NOMO-1 treated with DMSO at 0.1 percent for 48 hours (cell line): ENCODE measurements at regions not wholly inside any gene's neighbourhood (a gene's known extent, or its start where the extent isn't known, plus 50 kb on each side); places are given as distances from the start of the nearest gene placed in this dataset.

Experiments
- DNase-seq: peaks from one replicate; lab custom pipeline; 2025; ENCODE audit not compliant: unreplicated experiment; lab: John Stamatoyannopoulos, UW

GRCh38 chr2:204225671-204226073 is 289.1 kb downstream of the ICOS start:
- DNase-seq: no peak

GRCh38 chr2:204226305-204226880 is 289.8 kb downstream of the ICOS start:
- DNase-seq: no peak

GRCh38 chr2:204228169-204228886 is 291.8 kb downstream of the ICOS start:
- no peak for DNase-seq

- DNase-seq: no peak
Observed at GRCh38 chr2:204234248-204234647, 297.7 kb downstream of the ICOS start.

GRCh38 chr2:204234879-204235278 is 298.3 kb downstream of the ICOS start:
- no peak for DNase-seq

GRCh38 chr2:204237416-204237815 is 300.9 kb downstream of the ICOS start:
- DNase-seq: no peak

- DNase-seq: no peak
Observed at GRCh38 chr2:204239411-204240165, 303.0 kb downstream of the ICOS start.

- no peak for DNase-seq
Observed at GRCh38 chr2:204240961-204241360, 304.3 kb upstream of the PARD3B start.

- no peak for DNase-seq
Observed at GRCh38 chr2:204249437-204249836, 295.8 kb upstream of the PARD3B start.

GRCh38 chr2:204250692-204251091 is 294.6 kb upstream of the PARD3B start:
- no peak for DNase-seq

- no peak for DNase-seq
Observed at GRCh38 chr2:204251158-204251997, 293.9 kb upstream of the PARD3B start.

- DNase-seq: no peak
Observed at GRCh38 chr2:204251998-204252376, 293.3 kb upstream of the PARD3B start.

- DNase-seq: no peak
Observed at GRCh38 chr2:204255071-204255470, 290.2 kb upstream of the PARD3B start.

- DNase-seq: no peak
Observed at GRCh38 chr2:204255526-204255925, 289.7 kb upstream of the PARD3B start.

GRCh38 chr2:204257781-204258180 is 287.5 kb upstream of the PARD3B start:
- no peak for DNase-seq

GRCh38 chr2:204258890-204259289 is 286.4 kb upstream of the PARD3B start:
- DNase-seq: no peak

GRCh38 chr2:204260162-204260877 is 285.0 kb upstream of the PARD3B start:
- DNase-seq: no peak

GRCh38 chr2:204260901-204261300 is 284.4 kb upstream of the PARD3B start:
- DNase-seq: no peak

GRCh38 chr2:204261846-204262245 is 283.4 kb upstream of the PARD3B start:
- no peak for DNase-seq

- DNase-seq: no peak
Observed at GRCh38 chr2:204264085-204264553, 281.2 kb upstream of the PARD3B start.
